HepG2 (cell line): ENCODE measurements at regions not wholly inside any gene's neighbourhood (a gene's known extent, or its start where the extent isn't known, plus 50 kb on each side); places are given as distances from the start of the nearest gene placed in this dataset.

ENCODE experiments used
- ATAC-seq: fragments of 200-7000 bp; cut with Tn5 transposase; 3 replicates; pipeline ENCODE4 v1.9.1; 2020; ENCODE audit warnings: mild to moderate bottlenecking, moderate library complexity
- BruUV-seq: library from RNA; stranded (reverse); fragments of 400-500 nt; replicated peaks from 2 replicates; lab custom pipeline; 2021; lab: Mats Ljungman, UMichigan
- CTCF ChIA-PET: fragments of 300-600 bp; formaldehyde crosslinking; extraction: SDS; loops from one replicate; lab custom pipeline; 2021; ENCODE audit warnings: low total read pairs, inconsistent platforms, low intra/inter-chr PET ratio; lab: Yijun Ruan, JAX
- POLR2A ChIA-PET: fragments of 350-600 bp; sonication (Branson Sonifier 250); formaldehyde crosslinking; loops from one replicate; lab custom pipeline; 2020; ENCODE audit warnings: antibody characterized with exemption, inconsistent platforms; lab: Yijun Ruan, JAX
- DNase-seq: peaks from one replicate; pipeline ENCODE4 v3.0.0-alpha.2; 2015; ENCODE audit warnings: low spot score
- FAIRE-seq: peaks from 3 replicates; lab custom pipeline; 2011; peaks lifted over from hg19 to GRCh38; lab: Jason Lieb, UNC
- H2AFZ ChIP-seq: one replicate; pipeline ENCODE4 v1.6.1; 2011; ENCODE audit warnings: low read length, inconsistent platforms
- H3K27ac ChIP-seq: fragments of 300-600 bp; 3 replicates; pipeline ENCODE4 v1.8.0; 2011; ENCODE audit warnings: mixed run types, mild to moderate bottlenecking, mixed read lengths, low read length, inconsistent platforms; ENCODE audit not compliant: insufficient read depth; ENCODE audit errors: extremely low read length
- H3K27me3 ChIP-seq, 2 experiments: fragments of 200-600 bp in 1 of 2; 2 replicates in 1 of 2; 3 replicates in 1 of 2; pipeline versions ENCODE4 v1.6.0 to v1.8.0; 2011; ENCODE audit warnings: low read length in 2 of 2, mild to moderate bottlenecking in 2 of 2, moderate library complexity in 2 of 2, inconsistent platforms in 1 of 2; ENCODE audit not compliant: insufficient read depth in 2 of 2, control insufficient read depth in 1 of 2
- H3K36me3 ChIP-seq, 2 experiments: fragments of 200-600 bp in 1 of 2; replicated peaks in 1 of 2; 2 replicates in 1 of 2; 3 replicates in 1 of 2; pipeline versions ENCODE4 v1.5.1 to v1.8.0; 2011; ENCODE audit warnings: low read length in 2 of 2, inconsistent platforms in 1 of 2; ENCODE audit not compliant: insufficient read depth in 2 of 2, control insufficient read depth in 1 of 2
- H3K4me1 ChIP-seq: 2 replicates; pipeline ENCODE4 v1.5.1; 2012; ENCODE audit warnings: low read length, inconsistent platforms; ENCODE audit not compliant: insufficient read depth
- H3K4me2 ChIP-seq: 2 replicates; pipeline ENCODE4 v1.6.0; 2011; ENCODE audit warnings: low read depth, low read length, inconsistent platforms
- H3K4me3 ChIP-seq, 3 experiments: fragments of 200-600 bp in 1 of 3; sonication (generic), shearing (Covaris generic) in 1 of 3; replicated peaks in 1 of 3; 2 replicates each; pipeline ENCODE4 v1.5.1; 2011 to 2016; ENCODE audit warnings: low read length in 3 of 3, inconsistent platforms in 2 of 3, low read depth in 2 of 3, mild to moderate bottlenecking in 2 of 3, control low read depth in 1 of 3, mixed read lengths in 1 of 3; ENCODE audit not compliant: insufficient read depth in 1 of 3
- H3K79me2 ChIP-seq: one replicate; pipeline ENCODE4 v1.6.1; 2011; ENCODE audit warnings: low read length, inconsistent platforms; ENCODE audit not compliant: insufficient read depth
- H3K9ac ChIP-seq: 2 replicates; pipeline ENCODE4 v1.6.0; 2011; ENCODE audit warnings: mild to moderate bottlenecking, low read depth, low read length, inconsistent platforms; ENCODE audit not compliant: insufficient read depth
- H3K9me3 ChIP-seq: 2 replicates; pipeline ENCODE4 v1.5.1; 2012; ENCODE audit warnings: mild to moderate bottlenecking, low read length
- H4K20me1 ChIP-seq: 2 replicates; pipeline ENCODE4 v1.6.0; 2011; ENCODE audit warnings: inconsistent platforms, mild to moderate bottlenecking, low read length, moderate library complexity; ENCODE audit not compliant: insufficient read depth
- AKAP8 ChIP-seq: sonication (generic); formaldehyde crosslinking; IDR thresholded peaks from 2 replicates; pipeline ENCODE4 v1.5.1; 2020; ENCODE audit warnings: mild to moderate bottlenecking, missing genetic modification reagents
- CBFB ChIP-seq: sonication (generic); formaldehyde crosslinking; IDR thresholded peaks from 2 replicates; pipeline ENCODE4 v1.4.0; 2020; ENCODE audit warnings: missing genetic modification reagents
- MAZ ChIP-seq, 2 experiments: sonication (generic) in 1 of 2; formaldehyde crosslinking in 1 of 2; IDR thresholded peaks; 2 replicates each; pipeline versions ENCODE4 v1.5.0 to v1.6.1; 2012 to 2020; ENCODE audit warnings: low read depth in 2 of 2, mild to moderate bottlenecking in 2 of 2, borderline replicate concordance in 1 of 2, improper control_type of control experiment in 1 of 2, low read length in 1 of 2, missing genetic modification reagents in 1 of 2, moderate library complexity in 1 of 2
- NFYC ChIP-seq: IDR thresholded peaks from 2 replicates; pipeline ENCODE4 v1.6.1; 2016; ENCODE audit warnings: missing genetic modification reagents, missing compliant biosample characterization
- NR2C2 ChIP-seq: sonication (generic); formaldehyde crosslinking; IDR thresholded peaks from 2 replicates; pipeline ENCODE4 v1.4.0; 2020; ENCODE audit warnings: missing genetic modification reagents, mild to moderate bottlenecking, moderate library complexity, borderline replicate concordance
- REPIN1 ChIP-seq: sonication (generic); formaldehyde crosslinking; IDR thresholded peaks from 2 replicates; pipeline ENCODE4 v1.8.0; 2022; ENCODE audit warnings: missing genetic modification reagents, low read depth, mild to moderate bottlenecking, borderline replicate concordance
- ZNF629 ChIP-seq: sonication (generic); formaldehyde crosslinking; conservative IDR thresholded peaks from 2 replicates; pipeline ENCODE4 v1.5.0; 2020; ENCODE audit warnings: missing genetic modification reagents
- ZNF672 ChIP-seq: sonication (generic); formaldehyde crosslinking; IDR thresholded peaks from 2 replicates; pipeline ENCODE4 v1.8.1; 2022; ENCODE audit warnings: missing genetic modification reagents
- in situ Hi-C: cut with HindIII; loops from 2 replicates; pipeline ENCODE4 v1.10.0; 2017; ENCODE audit warnings: low pct_unique_long_range_greater_than_20kb; ENCODE audit not compliant: extremely low pct_ligation_motif_present
- intact Hi-C: fragments of 100-400 bp; cut with micrococcal nuclease; formaldehyde crosslinking; loops from one replicate; pipeline ENCODE4 v1.10.0; 2022; ENCODE audit not compliant: unreplicated experiment
- TF ChIP-seq, protein P1 (sequence below): sonication (generic); formaldehyde crosslinking; IDR thresholded peaks from 2 replicates; pipeline ENCODE4 v1.5.1; 2020; ENCODE audit warnings: missing genetic modification reagents, mild to moderate bottlenecking, borderline replicate concordance
- TF ChIP-seq, protein P2 (sequence below): sonication (generic); formaldehyde crosslinking; IDR thresholded peaks from 2 replicates; pipeline ENCODE4 v1.9.0; 2021; ENCODE audit warnings: missing genetic modification reagents, borderline replicate concordance
- TF ChIP-seq, protein P3 (sequence below): sonication (generic); formaldehyde crosslinking; IDR thresholded peaks from 2 replicates; pipeline ENCODE4 v1.5.0; 2020; ENCODE audit warnings: missing genetic modification reagents
- TF ChIP-seq, protein P4 (sequence below): sonication (generic); formaldehyde crosslinking; IDR thresholded peaks from 2 replicates; pipeline ENCODE4; 2020; ENCODE audit warnings: missing genetic modification reagents, mild to moderate bottlenecking, borderline replicate concordance
- TF ChIP-seq, protein P5 (sequence below): sonication (generic); formaldehyde crosslinking; conservative IDR thresholded peaks from 2 replicates; pipeline ENCODE4 v1.4.0; 2020; ENCODE audit warnings: missing genetic modification reagents

DNA sequence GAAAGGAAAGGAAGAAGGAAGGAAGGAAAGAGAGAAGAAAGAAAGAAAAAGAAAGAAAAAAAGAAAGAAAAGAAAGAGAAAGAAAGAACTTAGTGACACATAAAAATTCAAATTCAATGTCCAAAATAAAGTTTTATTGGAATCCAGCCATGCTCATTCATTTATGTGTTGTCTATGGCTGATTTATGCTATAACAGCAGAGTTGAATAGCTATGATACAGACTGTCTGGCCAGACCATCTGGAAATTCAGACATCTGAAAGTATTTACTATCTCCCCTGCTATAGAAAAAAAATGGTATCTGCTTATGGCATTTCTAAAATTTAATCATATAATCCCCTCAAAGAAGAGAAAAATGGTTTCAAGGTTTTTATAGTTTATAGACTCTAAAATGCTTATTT, 79.4 kb upstream of the RRP15 start:
- CTCF ChIA-PET, result no interaction called here
- Histone ChIP-seq H2AFZ (no peak overlapping the region), H3K9ac (no peak overlapping the region), H3K4me3 (no peak overlapping the region), H3K27me3 (no peaks in the 10 kb centered on the region), H3K4me1 (no peaks in the 10 kb centered on the region), H3K36me3 (no peaks in the 10 kb centered on the region), H3K79me2 (no peaks in the 10 kb centered on the region), H3K9me3 (no peaks in the 10 kb centered on the region), H3K4me2 (no peak overlapping the region), H4K20me1 (no peaks in the 10 kb centered on the region), H3K27ac (no peak overlapping the region)
- POLR2A ChIA-PET, result no interaction called here
- DNase-seq (no peak), ATAC-seq (no peak), FAIRE-seq (no peak)
- intact Hi-C loops, result no loop called here
- TF ChIP-seq AKAP8, result no peak
- TF ChIP-seq ZNF672 (CRISPR knock-in tag), result no peak
- TF ChIP-seq, protein P1, sequence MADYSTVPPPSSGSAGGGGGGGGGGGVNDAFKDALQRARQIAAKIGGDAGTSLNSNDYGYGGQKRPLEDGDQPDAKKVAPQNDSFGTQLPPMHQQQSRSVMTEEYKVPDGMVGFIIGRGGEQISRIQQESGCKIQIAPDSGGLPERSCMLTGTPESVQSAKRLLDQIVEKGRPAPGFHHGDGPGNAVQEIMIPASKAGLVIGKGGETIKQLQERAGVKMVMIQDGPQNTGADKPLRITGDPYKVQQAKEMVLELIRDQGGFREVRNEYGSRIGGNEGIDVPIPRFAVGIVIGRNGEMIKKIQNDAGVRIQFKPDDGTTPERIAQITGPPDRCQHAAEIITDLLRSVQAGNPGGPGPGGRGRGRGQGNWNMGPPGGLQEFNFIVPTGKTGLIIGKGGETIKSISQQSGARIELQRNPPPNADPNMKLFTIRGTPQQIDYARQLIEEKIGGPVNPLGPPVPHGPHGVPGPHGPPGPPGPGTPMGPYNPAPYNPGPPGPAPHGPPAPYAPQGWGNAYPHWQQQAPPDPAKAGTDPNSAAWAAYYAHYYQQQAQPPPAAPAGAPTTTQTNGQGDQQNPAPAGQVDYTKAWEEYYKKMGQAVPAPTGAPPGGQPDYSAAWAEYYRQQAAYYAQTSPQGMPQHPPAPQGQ (CRISPR knock-in tag), result no peak
- no peak for TF ChIP-seq REPIN1 (CRISPR knock-in tag)
- TF ChIP-seq, protein P2, sequence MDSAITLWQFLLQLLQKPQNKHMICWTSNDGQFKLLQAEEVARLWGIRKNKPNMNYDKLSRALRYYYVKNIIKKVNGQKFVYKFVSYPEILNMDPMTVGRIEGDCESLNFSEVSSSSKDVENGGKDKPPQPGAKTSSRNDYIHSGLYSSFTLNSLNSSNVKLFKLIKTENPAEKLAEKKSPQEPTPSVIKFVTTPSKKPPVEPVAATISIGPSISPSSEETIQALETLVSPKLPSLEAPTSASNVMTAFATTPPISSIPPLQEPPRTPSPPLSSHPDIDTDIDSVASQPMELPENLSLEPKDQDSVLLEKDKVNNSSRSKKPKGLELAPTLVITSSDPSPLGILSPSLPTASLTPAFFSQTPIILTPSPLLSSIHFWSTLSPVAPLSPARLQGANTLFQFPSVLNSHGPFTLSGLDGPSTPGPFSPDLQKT, result no peak
- TF ChIP-seq, protein P3, sequence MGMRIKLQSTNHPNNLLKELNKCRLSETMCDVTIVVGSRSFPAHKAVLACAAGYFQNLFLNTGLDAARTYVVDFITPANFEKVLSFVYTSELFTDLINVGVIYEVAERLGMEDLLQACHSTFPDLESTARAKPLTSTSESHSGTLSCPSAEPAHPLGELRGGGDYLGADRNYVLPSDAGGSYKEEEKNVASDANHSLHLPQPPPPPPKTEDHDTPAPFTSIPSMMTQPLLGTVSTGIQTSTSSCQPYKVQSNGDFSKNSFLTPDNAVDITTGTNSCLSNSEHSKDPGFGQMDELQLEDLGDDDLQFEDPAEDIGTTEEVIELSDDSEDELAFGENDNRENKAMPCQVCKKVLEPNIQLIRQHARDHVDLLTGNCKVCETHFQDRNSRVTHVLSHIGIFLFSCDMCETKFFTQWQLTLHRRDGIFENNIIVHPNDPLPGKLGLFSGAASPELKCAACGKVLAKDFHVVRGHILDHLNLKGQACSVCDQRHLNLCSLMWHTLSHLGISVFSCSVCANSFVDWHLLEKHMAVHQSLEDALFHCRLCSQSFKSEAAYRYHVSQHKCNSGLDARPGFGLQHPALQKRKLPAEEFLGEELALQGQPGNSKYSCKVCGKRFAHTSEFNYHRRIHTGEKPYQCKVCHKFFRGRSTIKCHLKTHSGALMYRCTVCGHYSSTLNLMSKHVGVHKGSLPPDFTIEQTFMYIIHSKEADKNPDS (CRISPR knock-in tag), result no peak
- no peak for TF ChIP-seq MAZ (IDR thresholded peaks at IDR 0.05; ENCODE audit: borderline replicate concordance, low read depth, low read length)
- TF ChIP-seq MAZ (CRISPR knock-in tag; IDR thresholded peaks at IDR 0.05; ENCODE audit: low read depth), result no peak
- TF ChIP-seq CBFB (CRISPR knock-in tag), result no peak
- no peak for TF ChIP-seq NFYC (CRISPR knock-in tag)
- TF ChIP-seq, protein P4, sequence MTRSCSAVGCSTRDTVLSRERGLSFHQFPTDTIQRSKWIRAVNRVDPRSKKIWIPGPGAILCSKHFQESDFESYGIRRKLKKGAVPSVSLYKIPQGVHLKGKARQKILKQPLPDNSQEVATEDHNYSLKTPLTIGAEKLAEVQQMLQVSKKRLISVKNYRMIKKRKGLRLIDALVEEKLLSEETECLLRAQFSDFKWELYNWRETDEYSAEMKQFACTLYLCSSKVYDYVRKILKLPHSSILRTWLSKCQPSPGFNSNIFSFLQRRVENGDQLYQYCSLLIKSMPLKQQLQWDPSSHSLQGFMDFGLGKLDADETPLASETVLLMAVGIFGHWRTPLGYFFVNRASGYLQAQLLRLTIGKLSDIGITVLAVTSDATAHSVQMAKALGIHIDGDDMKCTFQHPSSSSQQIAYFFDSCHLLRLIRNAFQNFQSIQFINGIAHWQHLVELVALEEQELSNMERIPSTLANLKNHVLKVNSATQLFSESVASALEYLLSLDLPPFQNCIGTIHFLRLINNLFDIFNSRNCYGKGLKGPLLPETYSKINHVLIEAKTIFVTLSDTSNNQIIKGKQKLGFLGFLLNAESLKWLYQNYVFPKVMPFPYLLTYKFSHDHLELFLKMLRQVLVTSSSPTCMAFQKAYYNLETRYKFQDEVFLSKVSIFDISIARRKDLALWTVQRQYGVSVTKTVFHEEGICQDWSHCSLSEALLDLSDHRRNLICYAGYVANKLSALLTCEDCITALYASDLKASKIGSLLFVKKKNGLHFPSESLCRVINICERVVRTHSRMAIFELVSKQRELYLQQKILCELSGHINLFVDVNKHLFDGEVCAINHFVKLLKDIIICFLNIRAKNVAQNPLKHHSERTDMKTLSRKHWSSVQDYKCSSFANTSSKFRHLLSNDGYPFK (CRISPR knock-in tag), result no peak
- no peak for TF ChIP-seq NR2C2 (CRISPR knock-in tag)
- TF ChIP-seq ZNF629 (CRISPR knock-in tag), result no peak
- TF ChIP-seq, protein P5, sequence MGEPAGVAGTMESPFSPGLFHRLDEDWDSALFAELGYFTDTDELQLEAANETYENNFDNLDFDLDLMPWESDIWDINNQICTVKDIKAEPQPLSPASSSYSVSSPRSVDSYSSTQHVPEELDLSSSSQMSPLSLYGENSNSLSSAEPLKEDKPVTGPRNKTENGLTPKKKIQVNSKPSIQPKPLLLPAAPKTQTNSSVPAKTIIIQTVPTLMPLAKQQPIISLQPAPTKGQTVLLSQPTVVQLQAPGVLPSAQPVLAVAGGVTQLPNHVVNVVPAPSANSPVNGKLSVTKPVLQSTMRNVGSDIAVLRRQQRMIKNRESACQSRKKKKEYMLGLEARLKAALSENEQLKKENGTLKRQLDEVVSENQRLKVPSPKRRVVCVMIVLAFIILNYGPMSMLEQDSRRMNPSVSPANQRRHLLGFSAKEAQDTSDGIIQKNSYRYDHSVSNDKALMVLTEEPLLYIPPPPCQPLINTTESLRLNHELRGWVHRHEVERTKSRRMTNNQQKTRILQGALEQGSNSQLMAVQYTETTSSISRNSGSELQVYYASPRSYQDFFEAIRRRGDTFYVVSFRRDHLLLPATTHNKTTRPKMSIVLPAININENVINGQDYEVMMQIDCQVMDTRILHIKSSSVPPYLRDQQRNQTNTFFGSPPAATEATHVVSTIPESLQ (CRISPR knock-in tag), result no peak
- no TSS peak for BruUV-seq
- in situ Hi-C loops, result no loop called here
